ENCODE measurements at regions not wholly inside any gene's neighbourhood (a gene's known extent, or its start where the extent isn't known, plus 50 kb on each side); places are given as distances from the start of the nearest gene placed in this dataset.

DNA sequence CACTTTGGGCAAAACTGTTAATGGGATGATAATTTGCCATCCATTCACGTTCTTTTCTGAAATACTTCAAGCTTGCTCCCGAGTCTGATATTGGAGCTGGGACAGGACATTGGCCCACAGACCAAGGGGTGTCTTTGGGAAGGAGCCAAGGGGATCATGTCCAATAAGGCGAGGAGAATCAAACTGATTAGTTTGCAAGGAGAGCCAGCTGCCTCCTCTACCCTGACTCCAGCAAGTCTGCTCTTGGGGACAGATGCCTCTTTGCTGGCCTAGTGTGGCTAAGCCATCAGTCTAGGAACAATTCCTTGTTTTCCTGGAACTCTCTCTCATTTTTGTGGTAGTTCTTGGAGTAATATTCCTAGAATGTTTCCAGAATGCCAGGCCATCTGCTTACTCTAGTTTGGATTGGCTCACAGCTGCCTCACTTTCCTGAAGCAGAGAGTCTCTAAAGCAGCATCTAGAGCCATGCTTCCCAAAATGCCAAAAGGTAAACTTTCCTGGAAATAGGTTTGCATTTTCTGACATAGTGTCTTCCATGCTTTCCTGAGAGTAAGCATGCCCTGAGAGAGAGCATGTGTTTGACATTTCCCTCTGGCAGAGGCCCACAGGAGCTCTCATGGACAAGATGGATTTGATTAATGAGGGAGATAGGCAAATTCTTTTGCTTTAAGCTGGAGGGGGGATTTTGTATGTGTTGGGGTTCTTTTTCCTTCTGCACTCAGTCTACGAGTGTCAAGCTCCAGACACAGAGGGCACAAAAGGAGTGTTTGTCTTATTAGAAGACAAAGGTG, 145.6 kb downstream of the GDAP2 start:
- DNase-seq (ENCODE audit: low read depth) = no peak
- no peak overlapping the region for H3K4me3 ChIP-seq (ENCODE audit: low read depth, low read length)
- TF ChIP-seq CTCF (IDR thresholded peaks at IDR 0.05; ENCODE audit: low read depth, low read length, missing control alignments) = no peak

DNA sequence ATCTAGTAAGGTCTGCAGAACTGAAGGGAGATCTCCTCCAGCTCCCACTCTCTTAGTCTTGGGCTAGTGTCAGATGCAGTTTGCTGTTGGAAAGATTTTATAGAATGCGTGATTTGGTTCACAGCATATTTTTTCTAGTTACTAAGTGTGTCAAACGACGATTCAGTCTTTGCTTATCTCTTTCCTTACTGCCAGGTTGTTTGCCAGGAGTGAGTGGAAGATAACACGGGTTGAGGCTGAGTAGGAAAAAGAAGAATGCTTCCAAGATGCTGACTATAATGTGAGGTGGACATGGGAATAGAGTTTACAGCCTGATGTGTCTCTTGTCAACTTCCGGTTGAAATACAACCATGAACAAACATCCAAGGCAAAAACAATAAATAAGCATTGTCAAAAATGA, 141.4 kb downstream of the GDAP2 start:
- DNase-seq (ENCODE audit: low read depth) = no peak
- TF ChIP-seq CTCF (IDR thresholded peaks at IDR 0.05; ENCODE audit: low read depth, low read length, missing control alignments) = no peak

GRCh38 chr1:117793413-117793812, 136.0 kb downstream of the GDAP2 start:
- no peak for TF ChIP-seq CTCF (IDR thresholded peaks at IDR 0.05; ENCODE audit: low read depth, low read length, missing control alignments)
- H3K4me3 ChIP-seq (ENCODE audit: low read depth, low read length) = no peak overlapping the region
- no peak for DNase-seq (ENCODE audit: low read depth)

More for the DNA sequence above, 141.4 kb downstream of the GDAP2 start:
- H3K4me3 ChIP-seq (ENCODE audit: low read depth, low read length) = no peak overlapping the region

DNA sequence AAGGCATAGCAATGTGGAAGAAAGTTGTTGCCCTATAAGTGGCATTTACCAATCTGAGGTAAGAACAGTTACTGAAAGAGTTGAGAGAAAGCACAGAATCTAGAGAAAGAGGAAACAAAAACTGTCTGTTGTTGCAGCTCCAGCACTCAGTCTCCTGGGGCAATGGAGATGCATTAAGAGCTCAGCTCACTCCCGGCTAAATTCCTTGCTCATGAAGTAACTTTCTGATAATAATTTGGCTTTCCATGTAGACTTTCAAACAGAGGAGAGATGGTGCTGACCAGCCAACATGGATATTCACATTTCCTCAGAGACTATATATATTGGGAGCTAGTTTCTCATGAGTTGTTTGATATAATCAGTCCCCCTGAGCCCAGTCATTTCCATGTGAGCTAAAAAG, 135.3 kb downstream of the GDAP2 start:
- TF ChIP-seq CTCF (IDR thresholded peaks at IDR 0.05; ENCODE audit: low read depth, low read length, missing control alignments) = no peak
- no peak for DNase-seq (ENCODE audit: low read depth)
- H3K4me3 ChIP-seq (ENCODE audit: low read depth, low read length) = no peak overlapping the region

DNA sequence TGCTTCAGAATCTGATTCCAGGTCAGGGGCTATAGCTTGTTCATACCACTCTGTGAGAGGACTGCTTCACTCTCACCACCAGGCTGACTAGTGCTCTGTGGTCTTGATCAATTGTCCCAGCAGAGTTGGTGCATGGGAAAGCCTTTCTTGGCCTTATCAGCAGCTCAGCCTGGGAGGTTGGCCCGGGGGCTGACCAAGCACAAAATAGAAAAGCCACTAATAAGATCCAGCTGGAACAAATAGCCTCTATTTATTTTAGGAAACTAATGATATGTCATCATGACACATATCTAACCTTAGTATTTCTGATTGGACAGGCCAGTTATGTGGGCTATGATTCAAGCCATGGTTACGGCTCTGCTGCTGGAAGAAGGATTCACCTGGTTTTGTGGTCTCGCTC, 134.2 kb downstream of the GDAP2 start:
- DNase-seq (ENCODE audit: low read depth) = no peak
- H3K4me3 ChIP-seq (ENCODE audit: low read depth, low read length) = no peak overlapping the region
- TF ChIP-seq CTCF (IDR thresholded peaks at IDR 0.05; ENCODE audit: low read depth, low read length, missing control alignments) = no peak

DNA sequence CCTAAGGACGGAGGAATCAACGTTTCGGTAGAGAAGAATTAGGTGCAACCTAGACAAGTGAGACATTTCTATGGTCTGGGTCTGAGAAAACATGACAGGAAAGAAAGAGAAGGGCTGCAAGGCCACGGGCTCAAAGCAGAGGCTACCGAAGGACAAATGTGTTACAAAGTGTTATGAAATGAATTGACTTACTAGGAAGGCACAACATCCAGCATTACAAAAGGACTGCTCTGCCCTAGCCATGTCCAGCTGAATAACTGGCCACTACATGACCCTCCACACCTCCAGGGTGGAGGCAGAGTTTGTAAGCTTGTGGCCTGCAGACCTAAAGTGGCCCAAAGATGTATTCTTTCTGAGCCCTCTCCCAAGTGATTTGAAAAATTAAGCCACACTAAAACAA, 133.6 kb downstream of the GDAP2 start:
- TF ChIP-seq CTCF (IDR thresholded peaks at IDR 0.05; ENCODE audit: low read depth, low read length, missing control alignments) = no peak
- DNase-seq (ENCODE audit: low read depth) = no peak
- H3K4me3 ChIP-seq (ENCODE audit: low read depth, low read length) = no peak overlapping the region

- no peak overlapping the region for H3K4me3 ChIP-seq (ENCODE audit: low read depth, low read length)
- no peak for TF ChIP-seq CTCF (IDR thresholded peaks at IDR 0.05; ENCODE audit: low read depth, low read length, missing control alignments)
- DNase-seq (ENCODE audit: low read depth) = no peak
Measured at GRCh38 chr1:117796226-117796625, 133.2 kb downstream of the GDAP2 start.

All from GM12864 (cell line).